ENCODE measurements at regions not wholly inside any gene's neighbourhood (a gene's known extent, or its start where the extent isn't known, plus 50 kb on each side); places are given as distances from the start of the nearest gene placed in this dataset.

DNA sequence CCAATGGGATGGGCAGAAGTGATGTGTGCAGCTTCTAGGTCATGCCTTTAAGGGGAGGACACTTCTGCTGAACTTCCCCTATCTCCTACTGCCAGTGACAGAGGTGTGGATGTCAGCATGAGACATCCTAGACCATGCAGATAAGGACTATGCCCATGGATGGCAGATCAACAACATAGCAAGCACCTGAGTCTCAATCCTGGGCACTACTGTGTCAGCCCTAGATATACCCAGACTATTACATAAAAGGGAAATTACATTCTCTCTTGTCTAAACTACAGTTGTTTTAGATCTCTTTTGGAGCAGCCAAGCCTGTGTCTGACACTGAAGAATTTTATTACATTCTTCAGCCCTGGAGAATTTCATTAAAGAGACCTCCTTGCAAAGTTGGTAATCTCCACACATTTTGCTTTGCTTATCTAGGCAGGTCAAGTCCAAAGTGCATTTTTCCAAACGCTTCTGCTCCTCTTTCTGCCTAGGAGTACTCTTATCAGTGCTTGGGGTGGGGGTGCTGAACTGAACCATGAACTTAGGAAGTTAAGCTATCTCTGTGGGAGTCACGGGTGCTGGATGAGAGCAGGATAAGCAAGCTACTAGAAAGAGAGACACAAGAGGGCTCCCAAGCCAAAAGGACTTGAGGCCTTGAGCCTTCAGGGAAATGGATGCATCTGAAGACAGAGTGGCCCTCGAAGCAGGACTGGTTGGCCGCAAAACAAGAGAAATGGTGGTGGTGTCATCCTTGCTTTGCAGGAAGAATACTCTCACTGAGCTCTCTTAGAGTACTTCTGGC lies 95.2 kb upstream of the SPRED2 start:
- TF ChIP-seq, protein P1, sequence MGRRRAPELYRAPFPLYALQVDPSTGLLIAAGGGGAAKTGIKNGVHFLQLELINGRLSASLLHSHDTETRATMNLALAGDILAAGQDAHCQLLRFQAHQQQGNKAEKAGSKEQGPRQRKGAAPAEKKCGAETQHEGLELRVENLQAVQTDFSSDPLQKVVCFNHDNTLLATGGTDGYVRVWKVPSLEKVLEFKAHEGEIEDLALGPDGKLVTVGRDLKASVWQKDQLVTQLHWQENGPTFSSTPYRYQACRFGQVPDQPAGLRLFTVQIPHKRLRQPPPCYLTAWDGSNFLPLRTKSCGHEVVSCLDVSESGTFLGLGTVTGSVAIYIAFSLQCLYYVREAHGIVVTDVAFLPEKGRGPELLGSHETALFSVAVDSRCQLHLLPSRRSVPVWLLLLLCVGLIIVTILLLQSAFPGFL (CRISPR knock-in tag; IDR thresholded peaks at IDR 0.05; ENCODE audit: borderline replicate concordance): no peak
- TF ChIP-seq NFYB (CRISPR knock-in tag; conservative IDR thresholded peaks at IDR 0.05; ENCODE audit: low read depth) (no peak), FOXP1 (CRISPR knock-in tag; IDR thresholded peaks at IDR 0.05; ENCODE audit: borderline replicate concordance) (no peak), CREB1 (CRISPR knock-in tag; IDR thresholded peaks at IDR 0.05) (no peak), TP53 (CRISPR knock-in tag; IDR thresholded peaks at IDR 0.05) (no peak)

All from WTC11 (cell line).